Activated CD4-positive, alpha-beta T cell treated with anti-CD3 and anti-CD28 coated beads, Interleukin-2, amount 50 U/mL, for 16 hours (primary cell): ENCODE measurements at regions not wholly inside any gene's neighbourhood (a gene's known extent, or its start where the extent isn't known, plus 50 kb on each side); places are given as distances from the start of the nearest gene placed in this dataset.

Source experiments
- DNase-seq: peaks from one replicate; pipeline ENCODE4 v3.0.0-alpha.2; 2020

DNA sequence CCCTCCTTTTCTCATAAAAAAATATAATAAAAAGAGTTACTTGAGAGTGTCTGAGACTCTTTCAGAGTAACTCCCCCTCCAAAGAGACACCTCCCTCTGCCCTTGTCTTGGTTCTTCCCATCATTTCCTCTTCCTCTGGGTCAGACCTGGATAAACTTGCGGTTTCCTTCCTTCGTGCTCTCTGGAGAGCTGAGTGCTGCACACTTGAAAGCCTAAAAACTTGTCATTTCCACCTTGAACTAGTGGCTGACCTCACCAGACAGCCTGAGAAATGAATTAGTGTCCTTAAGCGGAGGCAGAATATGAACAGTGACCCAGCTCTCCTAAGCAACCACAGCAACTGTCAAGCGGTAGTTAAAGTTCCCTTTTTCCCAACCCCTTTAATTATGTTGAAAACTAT lies 88.4 kb upstream of the PROX1 start:
- DNase-seq = no peak

DNA sequence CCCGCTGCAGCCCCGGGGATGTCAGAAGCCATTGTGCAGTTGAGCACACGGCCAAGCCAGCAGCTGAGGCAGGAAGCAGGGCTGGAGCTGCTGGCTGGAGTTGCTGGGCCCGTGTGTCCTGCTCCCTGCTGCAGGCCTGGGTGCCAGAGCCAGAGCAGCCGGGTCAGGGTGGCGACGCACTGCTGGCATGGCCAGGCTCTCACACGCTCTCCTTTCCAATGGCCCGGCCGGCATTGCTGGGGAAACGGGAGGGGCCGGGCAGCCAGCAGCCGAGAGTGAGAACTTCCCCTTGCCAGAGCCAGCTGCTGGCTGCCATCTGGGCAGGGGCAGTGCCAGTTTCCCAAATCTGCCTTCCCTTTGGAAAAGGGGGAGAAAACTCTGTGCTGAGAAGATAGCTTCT lies 82.4 kb upstream of the PROX1 start:
- no peak for DNase-seq

DNA sequence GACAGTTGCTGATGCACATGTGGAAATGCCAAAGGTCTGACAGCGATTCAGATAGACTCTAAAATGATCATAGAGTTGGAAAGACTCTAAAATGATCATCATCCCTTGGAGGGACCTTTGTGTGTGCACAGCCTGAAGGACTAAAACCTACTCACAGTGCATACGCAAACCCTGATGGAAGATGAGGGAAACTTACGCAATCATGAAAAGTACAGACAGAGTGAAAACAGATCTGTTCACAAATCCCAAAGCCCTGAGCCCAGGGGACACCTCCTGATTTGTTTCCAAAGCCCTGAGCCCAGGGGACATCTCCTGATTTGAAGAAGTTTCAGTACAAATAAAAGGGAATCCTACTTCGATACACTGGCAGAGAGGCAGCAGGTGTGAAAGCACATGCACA lies 79.3 kb upstream of the PROX1 start:
- DNase-seq = no peak

DNA sequence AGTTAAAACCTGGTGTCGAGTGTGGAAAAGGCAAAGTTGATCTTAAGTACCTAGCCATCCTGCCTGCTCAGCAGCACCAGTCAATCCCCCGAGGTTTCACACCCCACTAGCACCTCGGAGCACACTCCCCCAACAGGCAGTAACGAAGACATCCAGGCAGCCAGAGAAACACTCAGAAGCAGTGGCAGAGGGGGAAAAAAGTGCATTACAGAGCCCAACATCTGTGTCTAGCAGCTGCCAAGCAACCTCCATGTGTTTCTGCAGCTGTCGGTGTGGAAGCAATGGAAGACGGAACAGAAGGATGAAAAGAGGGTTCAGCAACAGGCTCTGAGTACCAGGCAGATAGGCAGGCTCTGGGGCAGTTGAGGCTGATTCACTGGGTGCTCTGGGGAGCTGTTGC lies 73.4 kb upstream of the PROX1 start:
- DNase-seq = no peak

DNA sequence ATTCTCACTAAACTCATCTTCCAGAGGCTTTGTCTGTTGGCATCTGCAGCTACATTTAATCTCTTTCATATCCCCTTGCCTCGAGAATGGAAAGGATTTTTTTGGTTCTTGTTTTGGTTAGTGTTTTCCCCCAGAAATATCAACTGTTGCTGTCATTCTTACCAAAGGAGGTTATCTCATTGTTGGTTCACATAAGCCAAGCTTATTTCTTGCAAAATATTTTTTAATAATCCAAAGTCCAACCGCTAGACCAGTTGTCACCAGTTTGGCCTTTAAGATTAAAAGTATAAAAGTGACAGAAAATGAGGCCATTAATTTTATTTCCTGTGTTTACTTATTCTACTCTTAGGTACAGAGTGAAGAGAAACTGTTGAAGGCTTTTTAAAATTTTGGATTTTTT lies 66.5 kb upstream of the PROX1 start:
- DNase-seq = no peak

DNA sequence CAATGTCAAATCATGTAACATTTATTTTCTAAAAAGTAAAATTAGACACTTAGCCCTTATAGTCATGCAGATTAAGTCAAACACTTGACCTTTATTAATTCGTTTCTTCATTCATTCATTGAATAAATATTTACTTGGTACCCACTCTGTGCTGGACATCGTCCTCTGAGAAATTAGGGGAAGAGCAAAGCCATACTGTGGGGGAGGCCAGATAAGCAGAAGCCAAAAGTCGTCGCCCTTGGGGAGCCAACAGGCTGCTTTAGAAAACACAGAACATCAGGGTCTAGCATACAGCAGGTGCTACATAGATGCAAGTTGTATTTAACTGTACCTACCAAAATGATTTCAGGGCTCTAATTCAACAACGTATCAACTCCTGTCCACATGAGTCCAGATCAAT lies 66.1 kb upstream of the PROX1 start:
- DNase-seq = no peak

DNA sequence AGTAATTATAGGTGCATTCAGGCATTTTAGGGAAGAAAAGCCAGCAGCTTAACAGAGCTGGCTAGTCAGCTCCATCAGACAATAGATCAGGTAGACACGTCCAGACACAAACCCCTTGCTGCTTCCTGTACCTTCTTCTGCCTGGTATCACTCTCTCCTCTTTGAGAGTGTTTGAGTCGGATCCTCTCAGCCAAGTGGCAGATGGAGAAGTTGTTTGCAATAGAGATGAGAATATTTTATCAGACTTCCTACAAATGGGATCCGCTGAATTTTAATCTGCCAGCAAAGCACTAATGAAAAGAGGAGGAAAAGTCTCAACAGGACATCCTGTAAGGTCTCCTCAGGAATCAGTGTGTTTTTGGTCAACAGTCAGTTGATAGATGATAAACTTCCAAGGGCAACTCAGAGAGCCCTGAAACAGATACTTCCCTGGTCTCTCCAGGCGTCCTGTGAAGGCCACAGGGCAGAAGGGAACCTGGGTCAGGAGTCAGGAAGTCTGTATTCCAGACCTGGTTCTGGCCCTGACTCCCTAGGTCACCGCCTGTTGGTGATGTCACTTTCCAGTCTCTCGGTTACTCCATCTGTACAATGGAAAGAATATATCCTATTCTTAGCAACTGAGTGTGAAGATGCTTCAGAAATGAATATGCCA lies 62.1 kb upstream of the PROX1 start:
- no peak for DNase-seq

GRCh38 chr1:213927846-213928245 lies 59.9 kb upstream of the PROX1 start:
- no peak for DNase-seq

DNA sequence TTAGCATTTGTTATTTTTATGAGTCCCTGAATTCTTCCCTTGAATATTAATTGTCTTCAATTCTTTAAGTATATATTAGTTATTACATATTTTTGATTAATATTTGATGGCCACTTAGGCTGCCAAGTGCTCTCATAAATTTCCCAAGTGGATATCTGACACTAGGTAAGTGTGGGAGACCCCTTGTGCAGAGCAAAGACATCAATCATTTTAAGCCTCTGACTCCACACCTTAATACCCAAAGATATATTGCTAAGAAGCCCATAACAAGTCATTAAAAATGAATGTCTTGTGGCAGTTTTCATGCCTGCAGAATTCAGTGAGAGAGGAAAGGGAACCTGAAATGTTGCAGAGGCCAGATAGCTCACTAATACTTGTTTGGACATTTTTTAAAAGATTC lies 58.4 kb upstream of the PROX1 start:
- no peak for DNase-seq

DNA sequence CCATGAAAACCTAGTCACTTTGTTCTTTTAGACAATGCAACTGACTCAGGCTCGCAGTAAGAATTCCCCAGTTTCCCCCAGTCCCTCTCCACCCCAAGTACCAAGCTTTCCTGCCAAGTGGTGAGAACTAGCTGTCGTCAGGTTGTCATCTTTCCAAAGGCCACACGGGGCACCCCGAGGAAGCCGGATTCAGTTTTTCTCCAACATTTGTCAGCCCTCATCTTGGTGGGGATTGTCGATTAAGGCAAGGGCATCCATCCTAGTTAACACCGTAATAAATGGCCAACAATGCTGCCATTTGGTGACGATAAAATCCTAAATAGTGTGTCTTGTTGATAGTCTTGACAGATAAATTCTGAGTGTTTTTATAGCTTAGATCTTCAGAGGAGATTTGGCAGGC lies 55.9 kb upstream of the PROX1 start:
- no peak for DNase-seq

DNA sequence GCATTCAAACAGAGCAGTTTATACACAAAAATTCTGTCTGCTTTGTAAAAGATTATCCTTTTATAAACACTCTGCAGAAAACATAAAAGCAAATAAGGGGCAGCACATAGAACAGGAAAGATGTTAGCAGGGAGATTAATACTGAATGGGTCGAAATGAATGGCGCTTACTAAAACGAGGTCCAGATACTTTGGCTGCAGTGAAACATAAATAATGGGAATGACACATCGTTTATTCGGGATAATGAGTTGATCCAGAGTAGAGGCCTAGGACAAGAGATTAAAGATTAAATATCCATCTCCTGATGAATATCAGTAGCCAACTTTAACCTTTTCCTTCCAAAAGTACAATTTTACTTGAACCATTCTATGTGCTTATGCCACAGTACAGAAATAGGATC lies 54.4 kb upstream of the PROX1 start:
- DNase-seq = no peak

- no peak for DNase-seq
These were observed 53.1 kb upstream of the PROX1 start for GRCh38 chr1:213934649-213935048.

GRCh38 chr1:213936571-213936970 lies 51.2 kb upstream of the PROX1 start:
- no peak for DNase-seq
